ENCODE measurements at regions not wholly inside any gene's neighbourhood (a gene's known extent, or its start where the extent isn't known, plus 50 kb on each side); places are given as distances from the start of the nearest gene placed in this dataset.

GRCh38 chr6:44041461-44042260 lies 85.6 kb downstream of the MRPL14 start (continued):
- no peak for TF ChIP-seq HBP1 (CRISPR knock-in tag; IDR thresholded peaks at IDR 0.05)
- no peak for TF ChIP-seq E2F4 (CRISPR knock-in tag; IDR thresholded peaks at IDR 0.05; ENCODE audit: low read depth)
- peak; percentile 11 for TF ChIP-seq PRDM10 (IDR thresholded peaks at IDR 0.05; ENCODE audit: partially characterized antibody)
- no peak for TF ChIP-seq ZC3H4 (CRISPR knock-in tag; IDR thresholded peaks at IDR 0.05; ENCODE audit: borderline replicate concordance)
- TF ChIP-seq SFPQ (IDR thresholded peaks at IDR 0.05; ENCODE audit: low read depth, low read length), result no peak
- peak; percentile 22 to 71; a peak in 1 of 4 replicates for TF ChIP-seq MLLT1 (IDR thresholded peaks at IDR 0.05)
- no peak for TF ChIP-seq ZNF561 (CRISPR knock-in tag; conservative IDR thresholded peaks at IDR 0.05)
- TF ChIP-seq ZBTB43 (CRISPR knock-in tag; IDR thresholded peaks at IDR 0.05), result no peak
- no peak for TF ChIP-seq PTRF (tag; IDR thresholded peaks at IDR 0.05)
- peak; percentile 46 for TF ChIP-seq ZNF583 (CRISPR knock-in tag; IDR thresholded peaks at IDR 0.05)
- peak; percentile 77 for TF ChIP-seq CTBP1 (IDR thresholded peaks at IDR 0.05; ENCODE audit: borderline replicate concordance)
- no peak for TF ChIP-seq KDM2B (CRISPR knock-in tag; IDR thresholded peaks at IDR 0.05)
- TF ChIP-seq PTTG1 (tag; IDR thresholded peaks at IDR 0.05; ENCODE audit: low read depth), result 0 out of 2 replicates have a peak, but pooled peaks have one; percentile 48
- no peak for TF ChIP-seq TCF3 (CRISPR knock-in tag; IDR thresholded peaks at IDR 0.05)
- no peak for TF ChIP-seq ZNF121 (CRISPR knock-in tag; conservative IDR thresholded peaks at IDR 0.05)

All from K562 (cell line).